Epithelial cell of proximal tubule (primary cell): ENCODE measurements at regions not wholly inside any gene's neighbourhood (a gene's known extent, or its start where the extent isn't known, plus 50 kb on each side); places are given as distances from the start of the nearest gene placed in this dataset.

Experiments
- DNase-seq: peaks from one replicate; pipeline ENCODE4 v3.0.0-alpha.2; 2011; ENCODE audit warnings: low read depth
- H3K4me3 ChIP-seq: 2 replicates; pipeline ENCODE4 v1.5.1; 2011; ENCODE audit warnings: low read depth, mild to moderate bottlenecking, low read length
- TF ChIP-seq, protein P1 (sequence below): conservative IDR thresholded peaks from 2 replicates; pipeline ENCODE4 v1.5.1; 2012; ENCODE audit warnings: low read depth, mild to moderate bottlenecking, low read length

DNA sequence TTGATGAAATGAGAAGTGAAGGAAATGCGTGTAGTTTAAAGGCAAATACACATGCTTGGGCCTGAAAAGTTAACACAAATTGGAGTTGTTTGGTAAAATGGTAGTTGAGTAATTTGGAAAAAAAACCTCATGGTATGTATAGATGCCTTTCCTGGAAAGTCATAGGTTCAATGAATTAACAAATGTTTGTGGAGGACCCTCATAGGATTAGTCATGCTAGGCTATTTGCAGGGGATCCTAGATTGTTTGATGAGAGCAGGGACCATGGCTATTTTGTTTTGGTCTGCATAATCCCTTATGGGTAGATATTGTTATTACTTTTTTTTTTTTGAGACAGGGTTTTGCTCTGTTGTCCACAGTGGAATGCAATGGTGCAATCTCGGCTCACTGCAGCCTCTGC, 93.5 kb upstream of the NR3C1 start:
- DNase-seq = no peak
- TF ChIP-seq, protein P1, sequence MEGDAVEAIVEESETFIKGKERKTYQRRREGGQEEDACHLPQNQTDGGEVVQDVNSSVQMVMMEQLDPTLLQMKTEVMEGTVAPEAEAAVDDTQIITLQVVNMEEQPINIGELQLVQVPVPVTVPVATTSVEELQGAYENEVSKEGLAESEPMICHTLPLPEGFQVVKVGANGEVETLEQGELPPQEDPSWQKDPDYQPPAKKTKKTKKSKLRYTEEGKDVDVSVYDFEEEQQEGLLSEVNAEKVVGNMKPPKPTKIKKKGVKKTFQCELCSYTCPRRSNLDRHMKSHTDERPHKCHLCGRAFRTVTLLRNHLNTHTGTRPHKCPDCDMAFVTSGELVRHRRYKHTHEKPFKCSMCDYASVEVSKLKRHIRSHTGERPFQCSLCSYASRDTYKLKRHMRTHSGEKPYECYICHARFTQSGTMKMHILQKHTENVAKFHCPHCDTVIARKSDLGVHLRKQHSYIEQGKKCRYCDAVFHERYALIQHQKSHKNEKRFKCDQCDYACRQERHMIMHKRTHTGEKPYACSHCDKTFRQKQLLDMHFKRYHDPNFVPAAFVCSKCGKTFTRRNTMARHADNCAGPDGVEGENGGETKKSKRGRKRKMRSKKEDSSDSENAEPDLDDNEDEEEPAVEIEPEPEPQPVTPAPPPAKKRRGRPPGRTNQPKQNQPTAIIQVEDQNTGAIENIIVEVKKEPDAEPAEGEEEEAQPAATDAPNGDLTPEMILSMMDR = no peak
- H3K4me3 ChIP-seq = no peak overlapping the region

DNA sequence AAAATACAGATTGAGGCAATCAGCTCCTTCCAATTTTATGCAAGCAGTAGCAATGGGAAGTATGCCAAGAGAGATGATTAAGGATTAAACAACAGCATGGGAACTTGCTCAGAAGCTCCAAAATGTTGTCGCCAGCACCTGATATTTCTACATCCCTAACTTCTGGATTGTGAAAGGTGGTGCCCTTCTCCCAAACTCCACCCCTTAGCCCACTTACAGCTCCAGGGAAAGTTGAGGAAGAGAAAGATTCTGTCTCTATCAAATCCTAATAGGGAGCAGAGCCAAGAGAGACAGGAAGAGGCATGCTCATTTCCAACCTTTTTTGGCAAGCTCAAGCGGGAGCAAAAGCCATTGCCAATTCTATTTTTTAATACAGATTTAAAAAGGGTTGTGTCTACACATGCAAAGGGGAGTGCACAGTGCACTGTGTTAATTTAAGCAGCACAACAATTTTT, 92.4 kb upstream of the NR3C1 start:
- TF ChIP-seq, protein P1 = no peak
- DNase-seq = no peak
- H3K4me3 ChIP-seq = no peak overlapping the region

DNA sequence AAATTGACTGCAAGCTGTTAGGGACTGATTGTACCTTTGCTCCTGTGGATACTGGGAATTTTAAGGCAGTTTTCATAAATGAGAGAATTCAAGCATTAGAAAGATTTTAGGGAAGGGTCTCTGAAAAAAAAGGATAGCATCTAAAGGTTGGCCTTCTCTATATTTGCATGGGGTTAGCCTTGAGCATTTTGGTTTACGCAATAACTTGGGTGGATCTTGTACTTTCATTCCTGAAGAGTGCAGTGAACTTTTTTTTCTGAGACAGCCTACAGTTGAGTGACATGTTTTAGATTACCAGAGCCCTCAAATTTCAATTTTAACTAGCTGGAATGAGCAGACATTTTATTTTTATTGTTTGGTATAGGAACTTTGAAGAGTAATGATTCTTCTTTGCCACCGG, 91.6 kb upstream of the NR3C1 start:
- H3K4me3 ChIP-seq = no peak overlapping the region
- TF ChIP-seq, protein P1 = no peak
- DNase-seq = no peak

DNA sequence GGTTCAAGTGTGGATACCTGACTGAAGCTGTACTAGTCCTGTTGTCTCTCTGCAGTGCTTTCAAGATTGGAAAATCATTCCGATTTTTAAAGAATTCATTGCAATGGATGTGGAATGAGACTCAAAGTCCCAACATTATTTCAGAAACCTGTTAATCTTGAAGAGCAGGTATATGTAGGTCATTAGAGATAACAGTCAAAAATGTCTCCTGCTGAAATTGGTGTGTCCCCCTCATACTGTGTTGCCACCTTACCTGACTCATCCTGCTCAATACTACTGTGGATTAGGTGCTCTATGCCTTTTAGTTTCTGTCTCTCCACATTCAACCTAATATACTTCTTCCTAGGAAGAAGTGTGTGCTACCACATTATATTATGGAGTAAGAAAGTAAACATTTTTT, 91.1 kb upstream of the NR3C1 start:
- no peak for DNase-seq
- TF ChIP-seq, protein P1 = no peak
- H3K4me3 ChIP-seq = no peak overlapping the region

DNA sequence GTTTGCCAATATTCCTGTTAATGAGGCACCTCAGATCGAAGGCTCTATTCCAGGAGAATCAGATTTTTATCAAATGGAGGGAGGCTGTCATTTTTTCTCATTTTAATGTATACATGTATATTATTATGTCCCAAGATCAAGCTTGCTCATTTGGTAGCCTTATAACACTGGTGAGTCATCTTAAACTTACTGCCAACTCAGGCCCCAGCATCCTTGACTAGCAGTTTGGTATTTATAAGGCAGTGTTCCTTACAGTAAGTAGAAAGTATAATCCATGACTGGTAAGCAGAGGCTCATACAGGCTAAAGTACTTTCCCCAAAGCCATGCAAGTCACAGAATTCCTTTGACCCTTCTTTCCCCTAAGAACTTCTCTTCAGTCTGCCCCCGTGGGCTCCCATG, 90.7 kb upstream of the NR3C1 start:
- H3K4me3 ChIP-seq = no peak overlapping the region
- DNase-seq = no peak
- TF ChIP-seq, protein P1 = no peak

DNA sequence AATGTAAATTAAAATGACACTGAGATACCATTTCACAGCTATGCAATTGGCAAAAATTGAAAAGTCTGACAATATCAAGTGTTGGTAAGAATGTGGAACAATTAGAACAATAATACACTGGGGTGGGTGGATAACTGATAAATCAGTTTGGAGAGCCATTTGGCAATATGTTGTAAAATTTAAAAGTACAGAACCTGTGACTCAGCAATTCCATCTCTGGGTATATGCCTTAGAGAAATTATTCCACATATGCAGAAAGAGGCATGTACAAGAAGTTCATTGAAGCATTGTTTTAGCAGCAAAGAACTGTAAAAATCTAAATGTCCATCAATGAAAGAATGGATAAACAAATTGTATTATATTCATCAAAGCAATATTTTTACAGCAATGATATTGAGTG, 89.3 kb upstream of the NR3C1 start:
- no peak for DNase-seq
- TF ChIP-seq, protein P1 = no peak
- no peak overlapping the region for H3K4me3 ChIP-seq

DNA sequence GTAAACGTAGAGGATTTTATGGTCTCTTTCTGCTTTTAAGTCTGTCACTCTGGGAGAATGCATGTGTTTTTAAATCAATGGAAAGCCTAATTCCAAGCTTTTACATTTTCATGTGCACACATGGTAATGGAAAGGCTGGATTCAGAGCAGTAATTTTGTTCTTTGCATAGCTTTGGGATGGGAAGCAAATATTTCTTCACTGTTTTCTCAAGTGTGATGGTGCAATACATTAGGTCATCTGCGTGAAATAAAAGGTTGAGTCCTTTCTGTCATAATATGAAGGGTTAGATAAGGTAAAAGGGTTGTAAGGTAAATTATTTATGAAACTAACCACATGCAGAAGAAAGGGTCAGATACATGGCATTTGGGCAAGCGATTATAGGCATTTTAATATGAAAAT, 88.2 kb upstream of the NR3C1 start:
- TF ChIP-seq, protein P1 = no peak
- no peak for DNase-seq
- H3K4me3 ChIP-seq = no peak overlapping the region
